T-helper 2 cell treated with Interferon-gamma antibody and Interleukin-4, amounts not matched to agents 5 μg/mL and 100 μg/mL, for 36 hours (primary cell): ENCODE measurements at regions not wholly inside any gene's neighbourhood (a gene's known extent, or its start where the extent isn't known, plus 50 kb on each side); places are given as distances from the start of the nearest gene placed in this dataset.

ENCODE experiments used
- DNase-seq: peaks from one replicate; pipeline ENCODE4 v3.0.0; 2021; ENCODE audit warnings: low spot score
- H3K27ac Mint-ChIP-seq: one replicate; pipeline ENCODE4 v1.8.0; 2021; ENCODE audit warnings: mild to moderate bottlenecking, mixed read lengths
- H3K27me3 Mint-ChIP-seq: one replicate; pipeline ENCODE4 v1.8.0; 2021; ENCODE audit warnings: low read depth, mixed read lengths
- H3K36me3 Mint-ChIP-seq: one replicate; pipeline ENCODE4 v1.8.0; 2021; ENCODE audit warnings: low read depth, mixed read lengths
- H3K4me1 Mint-ChIP-seq: one replicate; pipeline ENCODE4 v1.8.0; 2021; ENCODE audit warnings: low read depth, mixed read lengths
- H3K4me3 Mint-ChIP-seq: one replicate; pipeline ENCODE4 v1.8.0; 2022; ENCODE audit warnings: mild to moderate bottlenecking, moderate library complexity, mixed read lengths
- H3K9me3 Mint-ChIP-seq: one replicate; pipeline ENCODE4 v1.8.0; 2021; ENCODE audit warnings: mixed read lengths

DNA sequence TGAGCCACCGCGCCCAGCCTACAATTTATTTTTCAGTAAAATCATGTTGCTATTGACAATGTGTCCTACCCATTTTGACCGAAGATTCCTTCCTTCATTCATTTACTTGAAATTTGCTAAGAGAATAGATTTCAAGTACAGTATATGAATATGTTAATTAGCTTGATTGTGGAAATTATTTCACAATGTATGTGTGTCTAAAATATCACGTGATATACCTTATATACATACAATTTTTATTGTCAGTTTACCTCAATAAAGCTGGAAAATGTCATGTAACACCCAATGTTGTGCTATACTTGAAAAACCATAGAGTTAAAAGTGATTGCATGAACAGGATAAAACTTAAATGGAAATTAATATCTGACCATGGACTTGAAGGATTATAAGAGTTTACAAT lies 521.7 kb upstream of the ANKRD30A start:
- H3K27ac Mint-ChIP-seq, result no peak overlapping the region
- H3K4me3 Mint-ChIP-seq, result no peak overlapping the region
- no peaks in the 10 kb centered on the region for H3K27me3 Mint-ChIP-seq
- DNase-seq, result no peak
- H3K36me3 Mint-ChIP-seq, result no peaks in the 10 kb centered on the region
- H3K9me3 Mint-ChIP-seq, result peaks cover 33% of the 10 kb centered on the region
- no peaks in the 10 kb centered on the region for H3K4me1 Mint-ChIP-seq

DNA sequence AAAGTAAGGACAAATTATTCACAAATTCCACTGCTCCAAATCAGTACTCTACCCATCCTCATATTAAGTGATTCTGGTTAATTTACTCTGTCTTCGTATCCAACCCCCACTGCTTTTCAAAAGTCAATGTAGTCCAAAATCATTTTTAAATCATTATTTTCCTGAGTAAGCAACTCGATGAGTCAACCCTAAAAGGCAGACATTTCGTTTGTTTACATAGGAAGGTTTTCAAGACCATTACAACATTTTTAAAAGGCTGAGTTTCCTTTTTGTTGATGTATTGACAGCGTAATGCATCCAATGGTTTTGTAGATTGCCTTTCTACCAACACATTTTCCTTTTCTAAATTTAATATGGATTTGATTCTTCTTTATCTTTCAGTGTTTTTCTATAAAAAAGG lies 523.0 kb upstream of the ANKRD30A start:
- H3K9me3 Mint-ChIP-seq, result peaks cover 28% of the 10 kb centered on the region
- no peak overlapping the region for H3K27ac Mint-ChIP-seq
- no peaks in the 10 kb centered on the region for H3K27me3 Mint-ChIP-seq
- no peaks in the 10 kb centered on the region for H3K36me3 Mint-ChIP-seq
- H3K4me3 Mint-ChIP-seq, result no peak overlapping the region
- no peak for DNase-seq
- H3K4me1 Mint-ChIP-seq, result no peaks in the 10 kb centered on the region

DNA sequence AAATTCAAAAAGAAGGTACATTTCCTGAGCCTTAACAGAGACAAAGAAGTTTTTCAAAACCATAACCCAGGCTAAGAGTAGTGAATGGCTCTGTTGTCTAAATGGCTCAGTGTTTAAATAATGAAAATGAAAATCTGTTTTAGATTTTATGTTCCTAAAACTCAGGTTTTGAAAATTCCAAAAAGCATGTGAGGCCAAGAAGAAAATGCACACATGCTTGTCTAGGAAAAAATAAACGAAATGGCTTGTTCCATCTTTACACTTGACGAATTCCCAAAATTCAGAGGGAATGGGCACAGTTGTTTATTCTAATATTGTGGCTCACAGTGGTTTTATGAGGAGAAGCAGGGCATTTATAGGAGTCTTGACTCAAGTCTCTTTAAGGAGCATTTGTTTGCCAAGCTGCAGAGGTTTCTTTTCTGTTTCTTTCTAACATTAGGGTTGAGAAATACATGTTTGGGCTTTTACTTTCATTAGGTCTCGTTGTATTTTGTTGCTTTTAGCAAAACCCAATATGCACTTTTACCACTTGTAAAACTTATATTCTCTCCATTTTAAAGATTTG lies 527.6 kb upstream of the ANKRD30A start:
- no peak overlapping the region for H3K4me3 Mint-ChIP-seq
- no peaks in the 10 kb centered on the region for H3K36me3 Mint-ChIP-seq
- H3K9me3 Mint-ChIP-seq, result peaks cover 32% of the 10 kb centered on the region
- H3K27ac Mint-ChIP-seq, result no peak overlapping the region
- no peaks in the 10 kb centered on the region for H3K4me1 Mint-ChIP-seq
- no peaks in the 10 kb centered on the region for H3K27me3 Mint-ChIP-seq
- no peak for DNase-seq

DNA sequence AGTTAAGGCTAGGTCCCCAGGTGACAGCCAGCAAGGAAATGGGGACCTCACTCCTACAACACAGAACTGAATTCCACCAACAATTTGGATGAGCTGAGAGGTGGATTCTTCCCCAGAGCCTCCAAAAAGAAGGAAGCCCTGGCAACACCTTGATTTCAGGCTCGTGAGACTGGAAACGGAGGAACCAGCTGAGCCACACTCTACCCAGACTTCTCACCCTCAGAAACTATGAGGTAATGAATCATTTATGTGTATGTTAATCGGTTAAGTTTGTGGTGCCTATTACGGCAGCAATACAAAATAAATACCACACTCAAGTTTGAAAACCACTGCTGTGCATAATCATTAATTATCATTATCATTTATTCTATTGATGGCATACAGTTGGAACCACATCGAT lies 532.4 kb upstream of the ANKRD30A start:
- no peak overlapping the region for H3K4me3 Mint-ChIP-seq
- H3K27me3 Mint-ChIP-seq, result no peaks in the 10 kb centered on the region
- no peaks in the 10 kb centered on the region for H3K36me3 Mint-ChIP-seq
- H3K27ac Mint-ChIP-seq, result no peak overlapping the region
- peaks cover 33% of the 10 kb centered on the region for H3K9me3 Mint-ChIP-seq
- no peak for DNase-seq
- H3K4me1 Mint-ChIP-seq, result no peaks in the 10 kb centered on the region

DNA sequence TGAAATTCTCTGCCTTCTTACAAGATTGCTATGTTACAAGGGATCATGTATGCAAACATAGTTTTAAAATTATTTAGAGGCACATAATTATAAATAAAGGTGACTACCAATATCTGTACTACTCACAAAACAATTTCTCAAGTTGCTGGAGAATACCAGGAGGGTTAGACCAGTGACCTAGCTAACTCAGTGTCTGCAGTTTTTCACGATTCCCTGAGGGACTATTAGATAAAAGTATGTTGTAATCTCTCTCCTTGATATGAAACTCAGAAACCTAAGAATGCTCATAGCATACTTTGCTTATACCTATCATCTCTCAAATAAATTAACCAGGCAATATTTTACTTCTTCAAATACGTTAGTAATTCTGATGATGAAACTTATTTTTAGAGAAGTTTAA lies 534.0 kb upstream of the ANKRD30A start:
- Mint-ChIP-seq H3K4me3 (no peak overlapping the region), H3K4me1 (no peaks in the 10 kb centered on the region), H3K27ac (no peak overlapping the region), H3K36me3 (no peaks in the 10 kb centered on the region), H3K9me3 (peaks cover 42% of the 10 kb centered on the region), H3K27me3 (no peaks in the 10 kb centered on the region)
- no peak for DNase-seq

DNA sequence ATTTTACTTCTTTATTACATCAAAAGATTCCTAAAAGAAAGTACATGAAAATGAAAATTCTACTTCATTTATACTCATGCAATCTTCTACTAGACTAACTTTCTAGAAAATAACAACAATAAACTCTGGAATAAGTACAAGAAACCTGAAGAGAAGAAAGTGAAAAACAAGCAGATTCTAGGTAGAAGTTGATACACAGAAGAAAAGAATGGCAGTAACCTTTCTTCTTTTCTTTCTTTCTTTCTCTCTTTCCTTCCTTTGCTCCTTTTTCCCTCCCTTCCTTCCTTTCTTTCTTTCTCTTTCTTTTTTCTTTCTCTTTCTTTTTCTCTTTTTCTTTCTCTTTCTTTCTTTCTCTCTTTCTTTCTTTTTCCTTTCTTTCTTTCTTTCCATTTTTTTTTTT lies 541.7 kb upstream of the ANKRD30A start:
- Mint-ChIP-seq H3K27ac (no peak overlapping the region), H3K27me3 (no peaks in the 10 kb centered on the region), H3K4me1 (no peaks in the 10 kb centered on the region), H3K36me3 (no peaks in the 10 kb centered on the region), H3K9me3 (peaks cover 57% of the 10 kb centered on the region), H3K4me3 (no peak overlapping the region)
- no peak for DNase-seq

DNA sequence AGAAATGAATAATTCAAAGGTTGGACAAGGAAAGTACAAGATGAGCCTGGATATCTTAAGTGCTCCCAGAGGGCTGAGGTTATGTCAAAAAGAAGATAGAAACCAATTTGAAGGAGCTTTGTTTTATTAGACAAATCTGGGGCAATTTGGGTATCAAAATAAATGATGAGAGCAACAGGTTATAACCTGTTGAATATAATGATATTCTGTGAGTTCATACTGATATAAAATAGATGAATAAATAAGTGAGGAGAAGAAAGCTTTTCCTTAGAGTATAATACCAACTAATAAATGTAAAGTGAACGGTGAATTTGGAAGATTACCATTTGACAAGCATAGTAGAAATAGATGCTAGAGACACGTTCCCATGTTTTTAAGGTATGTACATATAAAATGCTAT lies 544.2 kb upstream of the ANKRD30A start:
- H3K4me3 Mint-ChIP-seq, result no peak overlapping the region
- H3K27me3 Mint-ChIP-seq, result no peaks in the 10 kb centered on the region
- H3K27ac Mint-ChIP-seq, result no peak overlapping the region
- H3K4me1 Mint-ChIP-seq, result no peaks in the 10 kb centered on the region
- no peak for DNase-seq
- no peaks in the 10 kb centered on the region for H3K36me3 Mint-ChIP-seq
- peaks cover 55% of the 10 kb centered on the region for H3K9me3 Mint-ChIP-seq

DNA sequence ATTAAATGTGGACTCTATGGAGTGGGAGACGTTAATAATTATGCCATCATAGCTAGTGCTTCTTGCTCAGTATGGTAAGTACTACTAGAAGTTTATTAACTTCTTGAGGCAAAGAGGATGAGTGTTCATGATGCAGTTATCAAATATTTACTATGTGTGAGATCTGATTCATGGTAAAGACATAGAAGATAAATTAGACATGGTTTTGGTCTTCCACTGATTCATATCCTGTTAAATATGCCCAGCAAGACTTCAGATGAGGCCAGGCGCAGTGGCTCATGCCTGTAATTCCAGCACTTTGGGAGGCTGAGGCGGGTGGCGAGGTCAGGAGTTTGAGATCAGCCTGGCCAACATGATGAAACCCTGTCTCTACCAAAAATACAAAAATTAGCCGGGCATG lies 547.1 kb upstream of the ANKRD30A start:
- H3K36me3 Mint-ChIP-seq, result no peaks in the 10 kb centered on the region
- no peak for DNase-seq
- H3K27ac Mint-ChIP-seq, result no peak overlapping the region
- no peaks in the 10 kb centered on the region for H3K27me3 Mint-ChIP-seq
- H3K4me3 Mint-ChIP-seq, result no peak overlapping the region
- H3K4me1 Mint-ChIP-seq, result no peaks in the 10 kb centered on the region
- H3K9me3 Mint-ChIP-seq, result peaks cover 55% of the 10 kb centered on the region

DNA sequence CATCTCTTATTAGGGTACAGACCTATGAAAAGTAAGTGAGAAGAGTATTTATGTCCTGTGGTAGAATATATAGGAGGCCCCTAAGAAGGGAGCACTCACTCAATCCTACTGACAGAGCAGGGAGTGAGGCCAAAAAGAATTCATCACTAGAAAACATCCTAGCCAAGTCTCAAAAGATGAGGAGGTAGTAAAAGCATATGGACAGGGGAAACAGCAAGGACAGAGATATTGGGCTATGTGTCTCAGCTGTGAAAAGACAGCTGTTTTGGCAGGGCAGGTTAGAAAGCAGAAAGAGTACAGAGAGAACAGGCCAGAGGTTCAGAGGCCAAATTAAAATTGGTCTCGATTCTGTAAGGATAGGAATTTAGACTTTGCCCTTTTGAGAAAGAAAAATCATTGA lies 548.3 kb upstream of the ANKRD30A start:
- Mint-ChIP-seq H3K27me3 (no peaks in the 10 kb centered on the region), H3K9me3 (peaks cover 52% of the 10 kb centered on the region), H3K36me3 (no peaks in the 10 kb centered on the region), H3K4me3 (no peak overlapping the region), H3K4me1 (no peaks in the 10 kb centered on the region), H3K27ac (no peak overlapping the region)
- no peak for DNase-seq

DNA sequence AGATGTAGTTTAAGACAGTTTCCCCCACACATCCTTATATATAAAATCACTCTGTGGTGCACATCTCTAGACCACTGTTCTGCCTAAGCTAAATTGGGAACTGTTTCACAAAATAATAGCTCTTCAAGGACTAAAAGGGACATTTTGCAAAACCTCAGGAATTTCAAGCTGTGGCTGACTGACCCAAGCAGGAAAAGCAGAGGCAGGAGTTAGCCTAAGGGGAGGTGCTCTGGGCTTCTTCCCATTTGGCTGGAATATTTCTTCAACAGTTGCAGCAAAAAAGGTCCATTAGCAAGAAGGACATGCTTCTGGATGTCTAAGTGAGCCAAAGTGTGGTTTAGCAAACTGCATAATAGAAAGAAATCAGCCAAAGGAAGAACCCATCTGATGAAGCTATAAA lies 551.2 kb upstream of the ANKRD30A start:
- Mint-ChIP-seq H3K9me3 (peaks cover 42% of the 10 kb centered on the region), H3K36me3 (no peaks in the 10 kb centered on the region), H3K27me3 (no peaks in the 10 kb centered on the region), H3K4me3 (no peak overlapping the region), H3K27ac (no peak overlapping the region), H3K4me1 (no peaks in the 10 kb centered on the region)
- DNase-seq, result no peak

DNA sequence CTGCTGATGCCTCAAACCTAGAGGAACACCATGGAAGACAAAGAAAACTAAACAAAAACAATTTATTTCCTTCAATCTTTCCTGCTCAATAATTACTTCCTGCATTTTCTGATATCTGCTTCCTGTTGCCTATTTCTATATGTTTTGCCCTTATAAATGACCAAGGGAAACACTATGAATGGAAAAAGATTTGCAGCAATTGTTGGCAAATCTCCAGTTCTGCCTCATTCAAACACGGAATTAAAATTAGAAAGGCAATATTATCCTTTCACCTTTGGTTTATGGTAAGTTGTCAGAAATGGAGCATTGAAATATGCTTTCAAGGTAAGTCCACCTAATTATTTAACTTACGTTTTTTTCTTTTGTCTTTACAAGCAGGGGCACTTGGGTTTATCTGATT lies 552.2 kb upstream of the ANKRD30A start:
- Mint-ChIP-seq H3K4me3 (no peak overlapping the region), H3K36me3 (no peaks in the 10 kb centered on the region), H3K4me1 (no peaks in the 10 kb centered on the region), H3K27me3 (no peaks in the 10 kb centered on the region), H3K27ac (no peak overlapping the region), H3K9me3 (peaks cover 40% of the 10 kb centered on the region)
- DNase-seq, result no peak

DNA sequence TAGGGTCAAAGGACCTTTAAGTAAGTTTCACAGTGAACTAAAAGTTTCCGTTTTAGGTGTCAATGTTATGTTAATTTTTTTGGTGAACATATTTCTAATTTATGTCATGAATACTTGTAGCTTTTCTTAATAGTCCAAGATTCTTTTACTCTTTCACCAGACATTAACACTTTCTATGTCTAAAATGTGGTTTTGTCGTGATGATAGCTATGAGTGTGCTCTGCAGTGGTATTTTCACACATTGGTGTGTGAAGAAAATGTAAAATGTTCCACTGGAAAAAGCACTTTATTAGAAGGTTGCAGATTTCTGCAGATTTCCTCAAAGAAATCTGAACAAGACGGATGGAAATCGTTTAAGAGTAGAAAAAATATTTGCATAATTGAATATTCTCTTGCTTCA lies 561.0 kb upstream of the ANKRD30A start:
- no peak overlapping the region for H3K4me3 Mint-ChIP-seq
- DNase-seq, result no peak
- H3K4me1 Mint-ChIP-seq, result no peaks in the 10 kb centered on the region
- no peaks in the 10 kb centered on the region for H3K36me3 Mint-ChIP-seq
- no peak overlapping the region for H3K27ac Mint-ChIP-seq
- no peaks in the 10 kb centered on the region for H3K27me3 Mint-ChIP-seq
- peaks cover 16% of the 10 kb centered on the region for H3K9me3 Mint-ChIP-seq

DNA sequence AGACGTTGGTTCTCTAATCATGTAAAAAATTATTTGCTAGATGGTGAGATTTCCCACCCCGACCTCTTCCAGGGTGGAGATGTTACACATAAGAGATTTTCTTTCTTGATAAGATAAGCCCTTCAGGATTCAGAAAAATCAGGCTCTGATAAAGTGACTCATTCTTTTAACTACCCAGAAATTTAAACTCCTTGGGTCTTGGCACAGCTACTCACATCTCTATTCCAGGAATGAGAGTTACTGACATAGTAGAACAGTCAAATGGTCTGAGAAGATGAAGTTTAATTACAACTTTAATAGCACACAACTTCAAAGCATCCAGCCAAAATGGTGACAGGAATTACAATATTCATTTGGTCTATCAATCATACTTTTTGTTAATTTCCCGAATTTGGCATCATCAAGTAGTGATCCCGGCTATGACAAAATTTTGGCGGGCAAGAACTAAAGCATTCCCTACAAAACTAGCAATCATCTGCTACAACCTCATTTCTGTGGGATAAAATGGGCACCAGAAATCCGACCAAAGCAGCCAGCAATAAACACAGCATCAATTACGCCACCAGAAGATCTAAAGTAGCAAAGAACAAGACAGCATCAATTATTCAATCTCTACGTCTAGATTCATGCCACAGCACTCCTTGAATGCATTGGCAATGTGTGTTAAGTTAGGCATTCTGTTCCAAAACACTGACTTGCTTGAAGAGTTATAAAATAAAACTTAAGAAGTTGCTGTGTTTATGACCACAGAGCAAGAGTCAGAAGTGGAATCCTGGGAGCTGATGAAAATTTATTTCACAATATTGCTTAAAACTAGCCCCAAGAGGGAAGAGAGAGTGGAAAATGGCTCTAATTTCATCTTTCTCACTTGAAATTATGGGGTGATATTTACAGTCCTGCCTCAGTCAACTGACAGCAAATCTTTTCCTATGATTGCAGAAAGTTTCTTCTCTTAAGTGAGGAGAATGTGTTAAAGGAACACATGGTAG lies 565.7 kb upstream of the ANKRD30A start:
- Mint-ChIP-seq H3K4me1 (no peaks in the 10 kb centered on the region), H3K9me3 (peaks cover 8% of the 10 kb centered on the region), H3K27ac (no peak overlapping the region), H3K36me3 (no peaks in the 10 kb centered on the region), H3K27me3 (no peaks in the 10 kb centered on the region), H3K4me3 (no peak overlapping the region)
- no peak for DNase-seq

DNA sequence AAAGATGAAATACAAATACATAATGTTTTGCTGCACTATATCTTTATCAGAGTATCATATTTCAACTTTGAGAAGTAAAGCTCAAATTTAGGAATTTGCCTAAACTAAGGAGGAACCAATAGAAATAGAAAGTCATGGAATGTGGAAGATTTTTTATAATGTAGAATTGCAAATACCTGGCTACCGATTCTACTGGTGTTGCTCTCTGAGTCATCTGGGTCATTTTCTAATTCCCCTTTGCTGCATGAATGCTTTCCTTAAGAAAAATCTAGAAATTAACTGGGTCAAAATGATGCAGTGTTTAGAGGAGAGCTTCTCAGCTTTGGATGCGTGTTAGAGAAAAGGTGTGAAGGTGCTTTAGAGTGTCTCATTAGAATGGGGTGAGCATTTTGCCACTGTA lies 568.9 kb upstream of the ANKRD30A start:
- DNase-seq, result no peak
- Mint-ChIP-seq H3K36me3 (no peaks in the 10 kb centered on the region), H3K27me3 (no peaks in the 10 kb centered on the region)

More for the DNA sequence above, 568.9 kb upstream of the ANKRD30A start:
- Mint-ChIP-seq H3K4me3 (no peak overlapping the region), H3K9me3 (peaks cover 8% of the 10 kb centered on the region), H3K27ac (no peak overlapping the region), H3K4me1 (no peaks in the 10 kb centered on the region)
